Esophagus squamous epithelium (tissue), 5 donors: ENCODE measurements at regions not wholly inside any gene's neighbourhood (a gene's known extent, or its start where the extent isn't known, plus 50 kb on each side); places are given as distances from the start of the nearest gene placed in this dataset.
"Not testable (repeated sequence)": the region's sequence is repeated elsewhere in the genome, so short reads cannot be mapped to it uniquely, and the experiment has no call there.

Experiments used
- DNase-seq: peaks from one replicate; lab custom pipeline; 2025; lab: John Stamatoyannopoulos, UW
- H3K27ac ChIP-seq, 4 donors: fragments of 200-600 bp; sonication (generic); one replicate each; pipeline ENCODE4 v1.5.1; 2016 to 2019; ENCODE audit warnings: mild to moderate bottlenecking in 1 of 4
- H3K27me3 ChIP-seq, 4 donors: fragments of 200-600 bp; sonication (generic); 1 replicate in 3 of 4; 2 replicates in 1 of 4; pipeline versions ENCODE4 v1.5.1 to v1.6.0; 2017 to 2021; ENCODE audit warnings: antibody characterized with exemption in 1 of 4
- H3K36me3 ChIP-seq, 3 donors: fragments of 200-600 bp; sonication (generic); one replicate each; pipeline ENCODE4 v1.5.1; 2016 to 2019
- H3K4me1 ChIP-seq, 3 donors: fragments of 200-600 bp; sonication (generic); one replicate each; pipeline ENCODE4 v1.5.1; 2017 to 2019
- H3K4me3 ChIP-seq, 4 donors: fragments of 200-600 bp; sonication (generic); 1 replicate in 3 of 4; 2 replicates in 1 of 4; pipeline ENCODE4 v1.5.1; 2016 to 2019; ENCODE audit warnings: mild to moderate bottlenecking in 2 of 4, moderate library complexity in 1 of 4
- H3K9me3 ChIP-seq, 3 donors: fragments of 200-600 bp; sonication (generic); one replicate each; pipeline ENCODE4 v1.5.1; 2016 to 2019
- CTCF ChIP-seq, 6 experiments: fragments of 450-650 bp in 4 of 6; fragments of 200-600 bp in 2 of 6; sonication (generic) in 2 of 6; IDR thresholded peaks; one replicate each; pipeline ENCODE4 v1.5.1; 2016 to 2019; ENCODE audit warnings: antibody characterized with exemption in 6 of 6, mild to moderate bottlenecking in 4 of 6, moderate library complexity in 4 of 6
- POLR2A ChIP-seq, 4 donors: fragments of 450-650 bp; IDR thresholded peaks; one replicate each; pipeline ENCODE4 v1.6.1; 2017; ENCODE audit warnings: antibody characterized with exemption in 4 of 4, mild to moderate bottlenecking in 4 of 4, moderate library complexity in 3 of 4
- WGBS, 2 donors: methylation state at CpG; one replicate each; pipeline ENCODE4 v1.1.5; 2018; 5-methylcytosine and 5-hydroxymethylcytosine counted together
- intact Hi-C: fragments of 100-400 bp; cut with DNase I; formaldehyde crosslinking; loops from one replicate; pipeline ENCODE4 v1.15.0; 2022
- donor health status: DM: yes; HTN: yes; CAD: no.

- no peaks in the 10 kb centered on the region for H3K9me3 ChIP-seq
- no peaks in the 10 kb centered on the region for H3K36me3 ChIP-seq
- intact Hi-C loops: no loop called here
- no peak overlapping the region for H3K4me3 ChIP-seq
- H3K4me1 ChIP-seq: no peaks in the 10 kb centered on the region
- no peak overlapping the region for H3K27ac ChIP-seq
- TF ChIP-seq POLR2A (IDR thresholded peaks at IDR 0.05): no peak
- TF ChIP-seq CTCF (IDR thresholded peaks at IDR 0.05): no peak
- no peaks in the 10 kb centered on the region for H3K27me3 ChIP-seq
- 83 to 93% methylated on average over 1 of the region's 1 CpG for WGBS, 2 donors
- DNase-seq: no peak
These were observed 50.7 kb upstream of the C12orf71 start for GRCh38 chr12:27133022-27133590.

- DNase-seq: no peak
- Histone ChIP-seq H3K4me1 (peaks cover 0 to 13% (median 0%) of the 10 kb centered on the region in 3 donors), H3K27me3 (no peaks in the 10 kb centered on the region), H3K9me3 (no peaks in the 10 kb centered on the region), H3K4me3 (no peak overlapping the region), H3K36me3 (no peaks in the 10 kb centered on the region), H3K27ac (no peak overlapping the region)
- intact Hi-C loops: no loop called here
- 63 to 86% methylated on average over 2 of the region's 2 CpGs for WGBS, 2 donors
- TF ChIP-seq POLR2A (IDR thresholded peaks at IDR 0.05): no peak
- TF ChIP-seq CTCF (IDR thresholded peaks at IDR 0.05): no peak
These were observed 58.1 kb upstream of the C12orf71 start for GRCh38 chr12:27140478-27140969.

- Histone ChIP-seq H3K27me3 (no peaks in the 10 kb centered on the region), H3K9me3 (no peaks in the 10 kb centered on the region), H3K4me3 (no peak overlapping the region), H3K27ac (no peak overlapping the region), H3K4me1 (peaks cover 0 to 17% (median 0%) of the 10 kb centered on the region in 3 donors), H3K36me3 (no peaks in the 10 kb centered on the region)
- DNase-seq: no peak
- intact Hi-C loops: no loop called here
- no peak for TF ChIP-seq POLR2A (IDR thresholded peaks at IDR 0.05)
- TF ChIP-seq CTCF (IDR thresholded peaks at IDR 0.05): peak; percentile 37 to 80 (median 67)
- WGBS, 2 donors: 35 to 40% methylated on average over 3 of the region's 3 CpGs
These were observed 59.8 kb upstream of the C12orf71 start for GRCh38 chr12:27142101-27142721.

- TF ChIP-seq CTCF (IDR thresholded peaks at IDR 0.05): no peak
- no peak for TF ChIP-seq POLR2A (IDR thresholded peaks at IDR 0.05)
- no peak for DNase-seq
- WGBS, 2 donors: 57 to 71% methylated on average over 7 of the region's 7 CpGs
- Histone ChIP-seq H3K9me3 (no peaks in the 10 kb centered on the region), H3K27ac (no peak overlapping the region), H3K27me3 (no peaks in the 10 kb centered on the region), H3K4me1 (peaks cover 0 to 22% (median 0%) of the 10 kb centered on the region in 3 donors), H3K36me3 (no peaks in the 10 kb centered on the region), H3K4me3 (peak overlapping the region in 1 of 4 donors; percentile 1)
- intact Hi-C loops: no loop called here
These were observed 61.1 kb upstream of the C12orf71 start for GRCh38 chr12:27143256-27144069.

- H3K27ac ChIP-seq, H3K36me3 ChIP-seq, H3K9me3 ChIP-seq, H3K27me3 ChIP-seq, DNase-seq, H3K4me3 ChIP-seq, intact Hi-C loops: not testable (repeated sequence)
- H3K4me1 ChIP-seq: peaks cover 0 to 22% (median 0%) of the 10 kb centered on the region in 3 donors
- 33 to 39% methylated on average over 1 of the region's 1 CpG for WGBS, 2 donors
These were observed 63.3 kb upstream of the C12orf71 start for GRCh38 chr12:27145725-27146124.
